ENCODE measurements at regions not wholly inside any gene's neighbourhood (a gene's known extent, or its start where the extent isn't known, plus 50 kb on each side); places are given as distances from the start of the nearest gene placed in this dataset.
"Not testable (repeated sequence)": the region's sequence is repeated elsewhere in the genome, so short reads cannot be mapped to it uniquely, and the experiment has no call there.

DNA sequence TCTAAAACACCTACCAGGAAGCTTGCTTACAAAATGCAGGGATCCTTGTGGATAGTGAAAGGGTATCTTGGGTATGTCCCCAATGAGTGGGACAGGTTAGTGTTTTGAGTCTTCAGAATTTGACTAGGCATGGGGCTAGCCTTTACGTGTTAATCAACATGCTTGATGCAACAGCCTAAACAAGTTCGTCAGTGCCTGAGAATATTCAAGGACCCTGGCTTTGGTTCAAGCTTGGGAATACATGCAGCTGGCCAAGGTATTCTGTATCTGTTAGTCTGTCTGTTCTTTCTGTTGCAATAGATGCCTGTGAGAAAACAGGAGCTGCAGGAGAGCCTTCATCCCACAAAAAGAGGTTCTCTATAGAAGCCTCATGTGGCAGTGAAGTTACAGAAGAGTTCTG, 149.5 kb downstream of the CCNG2 start:
- no peak for DNase-seq (ENCODE audit: low read depth)

DNA sequence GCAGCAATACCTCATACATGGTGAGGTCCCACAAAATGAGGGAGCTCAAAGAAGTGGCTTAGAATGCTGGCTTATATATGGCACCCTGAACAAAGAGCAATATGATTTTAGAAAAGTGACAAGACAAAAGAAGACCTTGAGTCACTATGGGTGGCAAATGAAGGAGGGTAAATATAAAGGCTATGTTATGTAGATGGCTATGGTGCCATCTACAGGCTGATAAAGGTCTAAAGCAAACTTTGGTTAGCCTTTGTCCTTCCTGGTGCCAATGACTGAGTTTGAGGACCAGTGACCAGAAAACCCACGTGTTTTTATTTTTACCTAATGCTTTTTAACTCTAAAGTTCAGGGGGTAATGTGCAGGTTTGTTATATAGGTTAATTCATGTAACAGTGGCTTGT, 151.8 kb downstream of the CCNG2 start:
- no peak for DNase-seq (ENCODE audit: low read depth)

DNA sequence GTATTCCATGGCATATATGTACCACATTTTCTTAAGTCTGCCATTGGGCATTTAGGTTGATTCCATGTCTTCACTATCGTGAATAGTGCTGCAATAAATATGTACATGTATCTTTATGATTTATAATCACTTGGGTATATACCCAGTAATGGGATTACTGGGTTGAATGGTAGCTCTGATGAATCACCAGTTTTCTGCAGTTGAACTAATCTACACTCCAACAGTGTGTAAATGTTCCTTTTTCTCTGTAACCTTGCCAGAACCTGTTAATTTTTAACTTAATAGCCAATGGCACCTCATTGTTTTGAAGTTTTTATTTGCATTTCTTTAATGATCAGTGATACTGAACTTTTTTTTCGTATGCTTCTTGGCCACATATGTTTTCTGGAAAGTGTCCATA, 152.5 kb downstream of the CCNG2 start:
- no peak for DNase-seq (ENCODE audit: low read depth)

DNA sequence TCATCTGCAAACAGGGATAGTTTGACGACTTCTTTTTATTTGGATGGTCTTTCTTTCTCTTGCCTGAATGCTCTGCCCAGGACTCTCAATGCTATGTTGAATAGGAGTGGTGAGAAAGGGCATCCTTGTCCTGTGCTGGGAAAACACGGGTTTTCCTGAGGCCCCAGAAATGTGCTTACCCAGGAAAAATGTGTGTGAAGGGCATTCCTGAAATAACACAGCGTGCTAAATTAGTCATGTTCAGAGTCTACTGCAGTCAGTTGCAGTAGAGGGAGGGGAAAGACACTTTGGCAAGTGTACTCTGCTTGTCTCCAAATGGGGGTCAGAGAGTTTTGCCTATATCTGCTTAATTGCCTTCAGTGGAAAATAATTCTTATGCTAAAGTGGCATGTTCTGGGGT, 153.9 kb downstream of the CCNG2 start:
- DNase-seq (ENCODE audit: low read depth): no peak

DNA sequence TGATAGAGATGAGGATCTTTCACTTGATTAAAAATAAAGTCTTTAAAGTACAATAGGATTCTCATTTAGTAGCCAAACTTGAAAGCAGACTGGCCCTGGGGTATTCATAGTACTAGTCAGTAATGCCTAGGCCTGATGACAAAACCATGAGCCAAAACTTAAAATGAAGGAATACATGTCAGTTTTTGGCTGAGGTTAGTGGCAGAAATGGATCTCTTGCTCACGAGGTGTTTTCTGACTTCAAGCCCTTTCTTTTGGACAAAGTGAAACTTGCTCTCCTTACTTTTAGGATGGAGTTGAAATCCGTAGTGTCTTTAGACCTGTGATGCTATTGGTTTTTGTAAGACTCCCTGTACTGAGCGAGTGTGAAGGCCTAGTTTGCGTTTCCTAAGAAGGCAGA, 157.7 kb downstream of the CCNG2 start:
- DNase-seq (ENCODE audit: low read depth): no peak

GRCh38 chr4:77327151-77327550, 170.1 kb downstream of the CCNG2 start:
- no peak for DNase-seq (ENCODE audit: low read depth)

GRCh38 chr4:77332696-77333270, 175.8 kb downstream of the CCNG2 start:
- DNase-seq (ENCODE audit: low read depth): no peak

DNA sequence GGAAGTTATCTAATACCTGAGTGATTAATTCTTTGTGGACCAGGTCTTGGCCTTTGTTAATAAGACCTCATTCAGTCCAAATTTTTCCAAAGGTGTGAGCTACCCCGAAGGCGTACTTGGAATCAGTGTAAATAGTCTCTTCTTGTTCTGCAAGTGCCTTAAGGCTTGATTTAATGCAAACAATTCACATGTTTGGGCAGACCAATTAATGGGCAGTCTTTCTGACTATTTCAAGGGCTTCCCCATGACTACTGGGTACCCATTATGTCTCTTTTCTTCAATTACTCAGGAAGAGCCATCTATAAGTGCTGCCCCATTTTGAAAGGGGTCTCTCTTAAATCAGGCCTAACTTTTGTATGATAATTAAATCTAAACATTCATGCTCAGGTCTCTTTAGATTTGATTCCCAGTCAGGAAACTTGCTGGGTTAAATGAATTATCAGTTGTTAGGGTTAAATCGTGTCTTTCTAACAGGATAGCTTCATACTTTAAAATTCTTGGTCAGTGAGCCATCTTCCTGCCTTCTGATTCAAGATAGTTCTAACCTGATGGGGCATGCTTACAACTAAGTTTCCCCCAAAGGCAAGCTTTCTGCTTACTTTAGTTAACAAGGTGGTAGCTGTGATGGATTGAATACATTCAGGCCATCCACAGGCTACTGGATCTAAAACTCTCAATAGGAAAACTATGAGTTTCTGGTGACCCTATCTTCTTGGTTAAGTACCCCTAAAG, 179.6 kb downstream of the CCNG2 start:
- no peak for DNase-seq (ENCODE audit: low read depth)

DNA sequence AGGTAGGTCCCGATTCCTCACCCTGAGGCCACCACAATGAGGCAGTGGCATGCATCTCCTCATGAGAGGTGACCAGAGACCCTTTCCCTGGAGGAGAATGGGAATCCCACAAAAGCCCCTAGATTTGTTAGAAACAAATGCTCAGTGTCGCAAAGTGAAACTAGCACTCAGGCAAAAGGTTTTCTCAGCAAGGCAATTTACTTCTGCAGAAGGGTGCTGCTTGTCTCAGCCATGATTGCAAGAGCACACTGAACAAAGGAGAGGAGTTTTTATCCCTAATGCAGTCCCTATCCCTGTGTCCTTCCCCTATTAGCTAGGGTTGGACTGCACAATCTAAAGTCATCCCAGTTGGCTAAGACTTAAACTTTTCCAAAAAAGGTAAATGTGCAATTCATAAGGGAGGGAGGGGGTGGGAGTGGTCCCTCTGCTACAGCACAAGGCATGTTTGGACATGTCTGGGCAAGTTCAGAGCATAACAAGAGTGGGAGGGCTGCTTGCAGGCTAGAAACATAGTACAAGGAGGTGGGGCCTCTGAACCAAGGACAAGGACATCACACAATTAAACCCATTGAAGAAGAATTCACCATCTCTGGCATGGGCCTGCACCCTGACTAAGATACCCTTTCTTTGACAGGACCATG, 185.3 kb downstream of the CCNG2 start:
- DNase-seq (ENCODE audit: low read depth): no peak

DNA sequence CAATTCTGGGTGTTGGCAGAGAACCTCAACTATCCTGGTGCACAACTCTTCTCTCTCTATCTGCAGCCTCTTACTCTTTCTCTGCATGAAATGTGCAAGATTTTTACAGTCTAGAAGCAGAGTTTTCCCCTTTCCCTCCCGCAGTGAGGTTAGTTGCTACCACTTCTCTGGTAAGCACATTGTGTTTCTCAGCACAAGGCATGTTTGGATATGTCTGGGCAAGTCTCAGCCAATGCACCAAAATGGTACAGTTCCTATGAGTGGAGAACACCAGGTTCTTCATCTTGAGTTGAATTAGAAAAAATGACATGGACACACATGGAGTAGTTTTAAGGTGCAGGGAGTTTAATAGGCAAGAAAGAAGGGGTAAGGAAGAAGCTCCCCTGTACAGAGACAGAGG, 187.0 kb downstream of the CCNG2 start:
- no peak for DNase-seq (ENCODE audit: low read depth)

GRCh38 chr4:77344784-77345183, 187.8 kb downstream of the CCNG2 start:
- no peak for DNase-seq (ENCODE audit: low read depth)

GRCh38 chr4:77347351-77347966, 190.5 kb downstream of the CCNG2 start:
- DNase-seq (ENCODE audit: low read depth): no peak

GRCh38 chr4:77348815-77349214, 191.8 kb downstream of the CCNG2 start:
- no peak for DNase-seq (ENCODE audit: low read depth)

- no peak for DNase-seq (ENCODE audit: low read depth)
Observed at GRCh38 chr4:77349364-77349763, 192.4 kb downstream of the CCNG2 start.

DNA sequence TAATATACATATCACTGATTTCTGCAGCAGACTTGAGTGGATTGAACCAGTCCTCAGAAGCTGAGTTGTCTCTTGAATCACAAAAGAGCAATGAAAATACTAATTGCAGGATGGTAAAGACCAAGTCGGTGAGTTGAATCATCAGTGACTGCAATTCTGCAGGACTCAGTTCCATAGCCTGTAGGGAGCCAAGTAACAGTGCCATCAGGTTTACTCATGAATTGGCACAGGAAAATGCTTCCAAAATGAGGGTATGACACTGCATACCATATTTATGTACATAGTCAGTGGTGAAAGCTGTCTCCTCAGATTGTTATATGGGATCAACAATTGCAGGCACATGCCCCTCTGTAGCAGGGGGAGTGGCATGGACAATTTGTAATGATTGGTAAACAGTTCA, 192.8 kb downstream of the CCNG2 start:
- no peak for DNase-seq (ENCODE audit: low read depth)

- DNase-seq (ENCODE audit: low read depth): no peak
Observed at GRCh38 chr4:77352192-77352591, 195.2 kb downstream of the CCNG2 start.

- DNase-seq (ENCODE audit: low read depth): not testable (repeated sequence)
Observed at GRCh38 chr4:77353724-77354315, 196.8 kb downstream of the CCNG2 start.

GRCh38 chr4:77354550-77354949, 197.5 kb downstream of the CCNG2 start:
- DNase-seq (ENCODE audit: low read depth): no peak

DNA sequence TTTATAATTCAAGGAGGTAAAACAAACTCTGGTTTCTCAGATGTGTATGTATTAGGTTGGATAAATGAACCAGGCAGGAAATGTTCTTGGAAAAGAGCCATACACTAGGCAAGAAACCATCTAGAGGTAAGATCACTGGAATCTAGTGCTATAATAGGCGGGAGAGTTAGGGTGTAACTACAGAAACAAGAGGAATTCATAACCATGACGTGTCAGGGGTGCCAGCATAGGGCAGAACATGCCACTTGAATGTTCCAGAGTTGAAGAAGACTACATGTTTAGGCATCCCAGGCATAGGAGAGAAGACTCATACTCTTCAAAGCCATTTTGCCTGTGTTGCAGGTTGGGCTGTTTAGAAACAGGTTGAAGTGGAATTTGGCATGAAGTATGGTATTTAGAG, 198.7 kb downstream of the CCNG2 start:
- no peak for DNase-seq (ENCODE audit: low read depth)

DNA sequence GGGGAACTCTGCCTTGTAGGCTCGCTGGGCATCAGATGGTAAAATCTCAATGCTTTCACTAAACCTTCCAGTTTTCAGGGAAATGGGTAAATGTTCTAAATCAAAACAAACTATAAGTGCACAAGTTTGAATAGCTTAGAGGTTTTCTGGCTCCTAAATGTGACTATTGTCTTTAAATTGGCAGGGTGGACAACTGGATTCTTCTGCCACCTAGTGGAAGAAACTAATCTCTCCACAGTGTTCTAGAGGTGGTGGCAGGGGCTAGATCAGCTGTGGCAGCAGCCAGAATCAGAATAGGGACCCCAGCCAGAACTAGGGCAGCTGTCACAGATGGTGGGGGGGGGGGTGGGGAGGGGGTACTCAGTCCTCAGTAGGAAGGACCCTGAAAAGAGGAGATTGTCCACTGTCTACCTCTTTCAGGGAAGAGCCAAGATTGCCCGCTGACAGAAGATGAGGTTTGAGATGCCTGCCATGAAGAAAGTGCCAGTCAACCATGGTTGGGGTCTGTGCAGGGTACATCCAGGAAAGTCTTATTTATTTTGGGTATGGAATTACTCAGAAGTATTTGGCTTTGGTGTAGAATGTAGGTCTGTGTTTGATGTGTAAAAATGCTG, 201.4 kb downstream of the CCNG2 start:
- DNase-seq (ENCODE audit: low read depth): no peak

DNA sequence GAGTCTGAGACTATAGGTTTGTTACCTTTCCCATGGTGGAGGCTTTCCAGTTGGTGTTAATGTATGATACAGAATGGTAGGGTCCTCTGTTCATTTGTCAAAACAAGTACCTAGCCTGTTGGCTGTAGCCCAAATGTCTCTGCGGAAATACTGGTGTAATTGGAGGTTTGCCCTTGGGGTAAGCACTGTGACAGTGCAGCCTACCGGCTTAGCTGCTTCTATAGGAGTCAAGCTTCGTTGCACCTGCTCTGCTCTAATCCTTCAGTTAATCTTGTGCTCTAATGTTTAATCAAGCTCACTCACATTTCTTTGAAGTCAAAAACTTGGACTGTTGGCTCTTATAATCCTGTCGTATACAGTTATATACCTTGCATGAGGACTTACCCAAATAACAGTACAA, 203.4 kb downstream of the CCNG2 start:
- DNase-seq (ENCODE audit: low read depth): no peak

DNA sequence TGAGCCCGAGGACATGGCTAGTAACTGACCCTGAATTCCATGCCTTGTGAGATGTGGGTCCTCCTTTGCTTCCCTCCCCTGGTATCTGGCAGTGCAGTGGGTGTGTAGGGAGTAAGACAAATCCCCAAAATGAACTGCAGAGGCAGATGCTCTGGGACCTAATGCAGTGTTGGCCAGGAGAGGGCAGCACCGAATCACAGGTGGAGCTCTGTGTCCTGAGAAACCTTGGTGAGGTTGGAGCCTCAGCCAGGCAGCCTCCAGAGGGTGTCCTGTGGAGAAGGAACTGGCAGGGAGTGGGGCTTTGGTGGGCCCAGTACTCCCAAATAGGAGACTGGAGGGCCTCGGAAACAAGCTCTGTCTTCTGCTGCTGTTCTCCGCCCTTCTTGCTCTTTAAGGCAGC, 209.9 kb downstream of the CCNG2 start:
- DNase-seq (ENCODE audit: low read depth): not testable (repeated sequence)
